ENCODE measurements at regions not wholly inside any gene's neighbourhood (a gene's known extent, or its start where the extent isn't known, plus 50 kb on each side); places are given as distances from the start of the nearest gene placed in this dataset.

DNA sequence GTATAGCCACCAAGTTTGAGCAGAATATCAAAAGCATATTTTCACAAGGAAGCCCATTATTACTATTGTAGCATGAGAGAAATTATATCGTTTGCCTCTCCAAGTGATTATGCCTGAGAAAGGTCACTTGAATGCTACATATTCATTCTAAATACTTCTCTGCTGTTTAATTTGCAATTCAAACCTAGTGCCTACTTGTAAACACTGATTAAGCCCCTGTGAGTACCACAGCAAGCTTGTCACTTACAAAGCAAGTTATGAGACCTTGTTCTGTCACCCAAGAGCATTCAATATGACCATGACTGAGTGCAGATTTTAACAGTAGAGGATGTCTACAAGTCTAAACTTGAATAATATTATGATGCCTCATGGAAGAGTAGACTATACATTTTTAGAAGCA, 124.7 kb upstream of the SSTR1 start:
- TF ChIP-seq, protein P1, sequence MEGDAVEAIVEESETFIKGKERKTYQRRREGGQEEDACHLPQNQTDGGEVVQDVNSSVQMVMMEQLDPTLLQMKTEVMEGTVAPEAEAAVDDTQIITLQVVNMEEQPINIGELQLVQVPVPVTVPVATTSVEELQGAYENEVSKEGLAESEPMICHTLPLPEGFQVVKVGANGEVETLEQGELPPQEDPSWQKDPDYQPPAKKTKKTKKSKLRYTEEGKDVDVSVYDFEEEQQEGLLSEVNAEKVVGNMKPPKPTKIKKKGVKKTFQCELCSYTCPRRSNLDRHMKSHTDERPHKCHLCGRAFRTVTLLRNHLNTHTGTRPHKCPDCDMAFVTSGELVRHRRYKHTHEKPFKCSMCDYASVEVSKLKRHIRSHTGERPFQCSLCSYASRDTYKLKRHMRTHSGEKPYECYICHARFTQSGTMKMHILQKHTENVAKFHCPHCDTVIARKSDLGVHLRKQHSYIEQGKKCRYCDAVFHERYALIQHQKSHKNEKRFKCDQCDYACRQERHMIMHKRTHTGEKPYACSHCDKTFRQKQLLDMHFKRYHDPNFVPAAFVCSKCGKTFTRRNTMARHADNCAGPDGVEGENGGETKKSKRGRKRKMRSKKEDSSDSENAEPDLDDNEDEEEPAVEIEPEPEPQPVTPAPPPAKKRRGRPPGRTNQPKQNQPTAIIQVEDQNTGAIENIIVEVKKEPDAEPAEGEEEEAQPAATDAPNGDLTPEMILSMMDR (IDR thresholded peaks at IDR 0.05), result no peak
- TF ChIP-seq ARID4B (CRISPR knock-in tag; IDR thresholded peaks at IDR 0.05; ENCODE audit: borderline replicate concordance) (no peak), ZNF138 (CRISPR knock-in tag; conservative IDR thresholded peaks at IDR 0.05) (no peak), ATF1 (CRISPR knock-in tag; IDR thresholded peaks at IDR 0.05) (no peak), ZNF263 (CRISPR knock-in tag; IDR thresholded peaks at IDR 0.05; ENCODE audit: low read depth) (no peak)
- TF ChIP-seq, protein P2, sequence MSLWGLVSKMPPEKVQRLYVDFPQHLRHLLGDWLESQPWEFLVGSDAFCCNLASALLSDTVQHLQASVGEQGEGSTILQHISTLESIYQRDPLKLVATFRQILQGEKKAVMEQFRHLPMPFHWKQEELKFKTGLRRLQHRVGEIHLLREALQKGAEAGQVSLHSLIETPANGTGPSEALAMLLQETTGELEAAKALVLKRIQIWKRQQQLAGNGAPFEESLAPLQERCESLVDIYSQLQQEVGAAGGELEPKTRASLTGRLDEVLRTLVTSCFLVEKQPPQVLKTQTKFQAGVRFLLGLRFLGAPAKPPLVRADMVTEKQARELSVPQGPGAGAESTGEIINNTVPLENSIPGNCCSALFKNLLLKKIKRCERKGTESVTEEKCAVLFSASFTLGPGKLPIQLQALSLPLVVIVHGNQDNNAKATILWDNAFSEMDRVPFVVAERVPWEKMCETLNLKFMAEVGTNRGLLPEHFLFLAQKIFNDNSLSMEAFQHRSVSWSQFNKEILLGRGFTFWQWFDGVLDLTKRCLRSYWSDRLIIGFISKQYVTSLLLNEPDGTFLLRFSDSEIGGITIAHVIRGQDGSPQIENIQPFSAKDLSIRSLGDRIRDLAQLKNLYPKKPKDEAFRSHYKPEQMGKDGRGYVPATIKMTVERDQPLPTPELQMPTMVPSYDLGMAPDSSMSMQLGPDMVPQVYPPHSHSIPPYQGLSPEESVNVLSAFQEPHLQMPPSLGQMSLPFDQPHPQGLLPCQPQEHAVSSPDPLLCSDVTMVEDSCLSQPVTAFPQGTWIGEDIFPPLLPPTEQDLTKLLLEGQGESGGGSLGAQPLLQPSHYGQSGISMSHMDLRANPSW (CRISPR knock-in tag; conservative IDR thresholded peaks at IDR 0.05; ENCODE audit: low read depth), result no peak
- TF ChIP-seq, protein P3, sequence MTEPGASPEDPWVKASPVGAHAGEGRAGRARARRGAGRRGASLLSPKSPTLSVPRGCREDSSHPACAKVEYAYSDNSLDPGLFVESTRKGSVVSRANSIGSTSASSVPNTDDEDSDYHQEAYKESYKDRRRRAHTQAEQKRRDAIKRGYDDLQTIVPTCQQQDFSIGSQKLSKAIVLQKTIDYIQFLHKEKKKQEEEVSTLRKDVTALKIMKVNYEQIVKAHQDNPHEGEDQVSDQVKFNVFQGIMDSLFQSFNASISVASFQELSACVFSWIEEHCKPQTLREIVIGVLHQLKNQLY (CRISPR knock-in tag; IDR thresholded peaks at IDR 0.05), result no peak

All from WTC11 (cell line).